ENCODE measurements at regions not wholly inside any gene's neighbourhood (a gene's known extent, or its start where the extent isn't known, plus 50 kb on each side); places are given as distances from the start of the nearest gene placed in this dataset.

- Histone ChIP-seq H3K27ac (no peak overlapping the region), H3K4me1 (ENCODE audit: low read depth) (peaks cover 7% of the 10 kb centered on the region), H3K36me3 (no peaks in the 10 kb centered on the region), H3K27me3 (no peaks in the 10 kb centered on the region), H3K4me3 (no peak overlapping the region), H3K9me3 (ENCODE audit: low read depth) (no peaks in the 10 kb centered on the region)
- no peak for TF ChIP-seq CTCF (IDR thresholded peaks at IDR 0.05; ENCODE audit: low read depth, low read length)
- DNase-seq (ENCODE audit: low read depth in 1 of 2, low spot score in 1 of 2) = peak; percentile 30 to 84
Measured at GRCh38 chr2:48248251-48248933, 66.1 kb upstream of the FOXN2 start.

- H3K9me3 ChIP-seq (ENCODE audit: low read depth) = no peaks in the 10 kb centered on the region
- peak in 1 of 2 donors; percentile 76 for DNase-seq (ENCODE audit: low read depth in 1 of 2, low spot score in 1 of 2)
- no peak overlapping the region for H3K4me3 ChIP-seq
- H3K27me3 ChIP-seq = no peaks in the 10 kb centered on the region
- no peaks in the 10 kb centered on the region for H3K36me3 ChIP-seq
- peaks cover 7% of the 10 kb centered on the region for H3K4me1 ChIP-seq (ENCODE audit: low read depth)
- TF ChIP-seq CTCF (IDR thresholded peaks at IDR 0.05; ENCODE audit: low read depth, low read length) = no peak
- H3K27ac ChIP-seq = no peak overlapping the region
Measured at GRCh38 chr2:48249025-48249424, 65.5 kb upstream of the FOXN2 start.

GRCh38 chr2:48249631-48250473, 64.6 kb upstream of the FOXN2 start:
- no peaks in the 10 kb centered on the region for H3K27me3 ChIP-seq
- no peak overlapping the region for H3K4me3 ChIP-seq
- no peaks in the 10 kb centered on the region for H3K9me3 ChIP-seq (ENCODE audit: low read depth)
- no peak overlapping the region for H3K27ac ChIP-seq
- DNase-seq (ENCODE audit: low read depth in 1 of 2, low spot score in 1 of 2) = peak in 1 of 2 donors; percentile 83
- TF ChIP-seq CTCF (IDR thresholded peaks at IDR 0.05; ENCODE audit: low read depth, low read length) = no peak
- H3K4me1 ChIP-seq (ENCODE audit: low read depth) = peaks cover 7% of the 10 kb centered on the region
- no peaks in the 10 kb centered on the region for H3K36me3 ChIP-seq

- Histone ChIP-seq H3K9me3 (ENCODE audit: low read depth) (no peaks in the 10 kb centered on the region), H3K27ac (no peak overlapping the region), H3K36me3 (no peaks in the 10 kb centered on the region), H3K4me1 (ENCODE audit: low read depth) (peaks cover 7% of the 10 kb centered on the region), H3K27me3 (no peaks in the 10 kb centered on the region), H3K4me3 (no peak overlapping the region)
- no peak for DNase-seq (ENCODE audit: low read depth in 1 of 2, low spot score in 1 of 2)
- no peak for TF ChIP-seq CTCF (IDR thresholded peaks at IDR 0.05; ENCODE audit: low read depth, low read length)
Measured at GRCh38 chr2:48250474-48250844, 64.0 kb upstream of the FOXN2 start.

GRCh38 chr2:48250943-48251342, 63.5 kb upstream of the FOXN2 start:
- Histone ChIP-seq H3K27me3 (no peaks in the 10 kb centered on the region), H3K4me3 (no peak overlapping the region), H3K36me3 (no peaks in the 10 kb centered on the region), H3K4me1 (ENCODE audit: low read depth) (peaks cover 7% of the 10 kb centered on the region), H3K27ac (no peak overlapping the region), H3K9me3 (ENCODE audit: low read depth) (no peaks in the 10 kb centered on the region)
- peak in 1 of 2 donors; percentile 78 for DNase-seq (ENCODE audit: low read depth in 1 of 2, low spot score in 1 of 2)
- no peak for TF ChIP-seq CTCF (IDR thresholded peaks at IDR 0.05; ENCODE audit: low read depth, low read length)

Measured in cardiac muscle cell (in vitro differentiated cells and primary cell).